ENCODE measurements at regions not wholly inside any gene's neighbourhood (a gene's known extent, or its start where the extent isn't known, plus 50 kb on each side); places are given as distances from the start of the nearest gene placed in this dataset.

DNA sequence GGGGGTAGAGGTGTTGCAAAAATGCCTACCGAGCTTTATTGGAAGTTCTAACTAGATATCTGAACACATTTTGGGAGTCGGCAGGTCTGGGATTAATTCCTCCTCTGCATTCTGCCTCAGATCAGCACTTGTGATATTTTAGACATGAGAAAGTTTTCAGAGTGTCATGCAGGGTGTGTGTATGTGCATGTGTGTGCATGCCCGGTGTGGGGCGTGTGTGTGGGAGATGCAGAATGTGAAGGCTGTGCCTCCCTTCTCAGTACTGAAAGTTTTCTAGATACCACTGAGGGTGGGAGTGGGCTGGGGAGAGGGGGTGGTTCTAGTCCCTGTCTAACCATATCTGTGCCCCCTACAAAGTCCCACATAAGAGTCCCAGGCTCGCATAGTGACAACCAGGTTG lies 180.0 kb upstream of the NTM start:
- intact Hi-C loops (cut with DNase I): no loop called here
- Histone ChIP-seq H3K27ac (no peak overlapping the region), H3K9me3 (no peaks in the 10 kb centered on the region), H3K4me3 (no peak overlapping the region), H3K36me3 (no peaks in the 10 kb centered on the region), H3K4me1 (peaks cover 0 to 21% (median 1%) of the 10 kb centered on the region in 3 donors), H3K27me3 (peaks cover 0 to 56% (median 0%) of the 10 kb centered on the region in 4 donors)
- no peak for TF ChIP-seq POLR2A (IDR thresholded peaks at IDR 0.05)
- TF ChIP-seq, protein P1, sequence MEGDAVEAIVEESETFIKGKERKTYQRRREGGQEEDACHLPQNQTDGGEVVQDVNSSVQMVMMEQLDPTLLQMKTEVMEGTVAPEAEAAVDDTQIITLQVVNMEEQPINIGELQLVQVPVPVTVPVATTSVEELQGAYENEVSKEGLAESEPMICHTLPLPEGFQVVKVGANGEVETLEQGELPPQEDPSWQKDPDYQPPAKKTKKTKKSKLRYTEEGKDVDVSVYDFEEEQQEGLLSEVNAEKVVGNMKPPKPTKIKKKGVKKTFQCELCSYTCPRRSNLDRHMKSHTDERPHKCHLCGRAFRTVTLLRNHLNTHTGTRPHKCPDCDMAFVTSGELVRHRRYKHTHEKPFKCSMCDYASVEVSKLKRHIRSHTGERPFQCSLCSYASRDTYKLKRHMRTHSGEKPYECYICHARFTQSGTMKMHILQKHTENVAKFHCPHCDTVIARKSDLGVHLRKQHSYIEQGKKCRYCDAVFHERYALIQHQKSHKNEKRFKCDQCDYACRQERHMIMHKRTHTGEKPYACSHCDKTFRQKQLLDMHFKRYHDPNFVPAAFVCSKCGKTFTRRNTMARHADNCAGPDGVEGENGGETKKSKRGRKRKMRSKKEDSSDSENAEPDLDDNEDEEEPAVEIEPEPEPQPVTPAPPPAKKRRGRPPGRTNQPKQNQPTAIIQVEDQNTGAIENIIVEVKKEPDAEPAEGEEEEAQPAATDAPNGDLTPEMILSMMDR (IDR thresholded peaks at IDR 0.05): no peak
- WGBS, 2 donors: 29 to 42% methylated on average over 5 of the region's 5 CpGs
- DNase-seq: no peak

DNA sequence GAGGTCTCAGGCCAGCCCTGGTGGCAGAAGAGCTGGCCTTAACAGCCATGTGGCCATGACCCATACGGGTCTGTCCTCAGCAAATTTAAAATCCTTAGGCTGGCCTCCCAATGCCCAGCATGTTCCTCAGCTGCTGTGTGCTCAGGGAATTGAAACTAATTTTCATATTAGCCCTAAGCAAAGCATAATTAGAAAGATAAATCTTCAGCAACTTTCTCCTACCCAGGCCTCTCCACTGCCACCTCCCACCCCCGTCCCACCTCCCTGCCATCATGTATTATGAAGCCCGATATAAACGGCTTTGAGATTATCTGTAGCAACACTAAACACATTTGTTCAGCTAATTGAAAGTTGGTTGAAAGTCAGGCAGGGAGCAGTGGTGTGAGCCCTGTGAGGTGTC lies 178.8 kb upstream of the NTM start:
- 61 to 72% methylated on average over 4 of the region's 4 CpGs for WGBS, 2 donors
- intact Hi-C loops (cut with DNase I): no loop called here
- no peak for DNase-seq
- no peaks in the 10 kb centered on the region for H3K9me3 ChIP-seq
- peaks cover 0 to 57% (median 0%) of the 10 kb centered on the region in 4 donors for H3K27me3 ChIP-seq
- peaks cover 0 to 31% (median 13%) of the 10 kb centered on the region in 3 donors for H3K4me1 ChIP-seq
- H3K36me3 ChIP-seq: no peaks in the 10 kb centered on the region
- no peak overlapping the region for H3K27ac ChIP-seq
- TF ChIP-seq, protein P1 (IDR thresholded peaks at IDR 0.05): no peak
- no peak for TF ChIP-seq POLR2A (IDR thresholded peaks at IDR 0.05)
- no peak overlapping the region for H3K4me3 ChIP-seq

DNA sequence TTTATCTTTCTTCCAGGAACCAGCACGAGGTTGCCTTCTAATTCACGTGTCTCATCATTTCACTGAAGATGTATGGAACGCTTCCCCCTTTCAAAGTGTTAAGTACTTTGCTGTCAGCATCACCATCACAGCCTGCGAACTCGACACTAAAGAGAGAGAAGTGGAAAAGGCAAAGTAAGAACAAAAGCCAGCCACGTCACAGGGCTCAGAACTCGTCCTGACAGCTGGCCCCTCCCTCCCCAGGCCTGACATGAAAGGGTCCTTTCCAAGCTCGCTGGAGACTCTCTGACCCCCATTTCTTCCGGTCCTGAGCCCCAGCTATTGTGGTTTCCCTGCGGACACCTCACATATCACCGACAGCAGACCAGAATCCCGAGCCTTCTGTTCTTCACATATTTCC lies 177.8 kb upstream of the NTM start:
- intact Hi-C loops (cut with DNase I): no loop called here
- H3K27ac ChIP-seq: no peak overlapping the region
- H3K4me3 ChIP-seq: no peak overlapping the region
- peaks cover 0 to 32% (median 14%) of the 10 kb centered on the region in 3 donors for H3K4me1 ChIP-seq
- TF ChIP-seq, protein P1 (IDR thresholded peaks at IDR 0.05): no peak
- no peak for TF ChIP-seq POLR2A (IDR thresholded peaks at IDR 0.05)
- H3K27me3 ChIP-seq: peaks cover 0 to 57% (median 0%) of the 10 kb centered on the region in 4 donors
- no peak for DNase-seq
- H3K36me3 ChIP-seq: no peaks in the 10 kb centered on the region
- WGBS, 2 donors: 76 to 80% methylated on average over 10 to 12 of the region's 12 CpGs
- H3K9me3 ChIP-seq: no peaks in the 10 kb centered on the region

DNA sequence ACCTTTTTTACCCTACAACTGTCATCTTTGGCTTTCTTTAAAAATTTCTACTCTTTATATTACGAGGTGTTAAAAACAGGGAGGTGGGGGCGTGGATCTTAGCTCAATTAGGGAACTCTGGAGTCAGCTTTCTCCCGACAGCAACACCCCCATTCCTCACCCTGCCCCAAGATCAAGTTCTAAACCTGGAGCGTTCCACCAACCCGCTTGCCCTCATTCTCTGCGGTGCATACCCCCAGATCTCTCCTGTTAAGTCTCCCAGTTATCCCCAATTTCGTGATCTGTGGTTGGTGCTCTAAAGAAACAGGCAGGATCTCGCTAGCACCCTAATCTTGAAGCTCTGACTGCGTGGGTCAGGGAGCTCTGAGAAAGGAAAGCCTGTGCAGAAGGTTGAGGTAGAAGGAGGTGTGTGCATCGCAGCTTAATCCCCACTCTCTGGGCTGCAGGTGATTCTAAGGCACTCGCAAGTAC lies 177.3 kb upstream of the NTM start:
- peaks cover 0 to 32% (median 14%) of the 10 kb centered on the region in 3 donors for H3K4me1 ChIP-seq
- H3K36me3 ChIP-seq: no peaks in the 10 kb centered on the region
- no peak overlapping the region for H3K4me3 ChIP-seq
- no peak overlapping the region for H3K27ac ChIP-seq
- intact Hi-C loops (cut with DNase I): no loop called here
- WGBS, 2 donors: 89% methylated on average over 10 to 11 of the region's 11 CpGs
- TF ChIP-seq, protein P1 (IDR thresholded peaks at IDR 0.05): no peak
- no peak for TF ChIP-seq POLR2A (IDR thresholded peaks at IDR 0.05)
- no peak for DNase-seq
- H3K9me3 ChIP-seq: no peaks in the 10 kb centered on the region
- peaks cover 0 to 61% (median 0%) of the 10 kb centered on the region in 4 donors for H3K27me3 ChIP-seq

DNA sequence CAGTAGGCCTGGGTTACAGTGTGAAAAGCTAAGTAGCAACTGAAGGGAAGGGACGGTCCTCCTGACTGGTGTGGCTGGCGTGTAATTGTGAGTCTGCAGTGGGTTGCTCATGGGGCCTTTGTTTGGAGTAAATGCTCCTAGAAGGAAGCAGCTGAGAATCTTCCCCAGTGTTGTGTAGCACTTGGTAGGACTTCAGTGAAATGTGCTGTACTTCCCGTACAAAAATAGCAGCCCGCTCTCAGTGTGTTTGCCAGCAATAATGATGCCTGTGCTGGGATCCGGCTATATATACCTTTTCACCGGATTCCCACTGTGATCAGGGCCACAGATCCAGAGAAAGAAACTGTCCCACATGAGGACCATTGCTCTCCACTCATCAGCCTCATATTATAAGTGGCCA lies 175.7 kb upstream of the NTM start:
- Histone ChIP-seq H3K27me3 (peaks cover 0 to 78% (median 0%) of the 10 kb centered on the region in 4 donors), H3K36me3 (no peaks in the 10 kb centered on the region), H3K9me3 (no peaks in the 10 kb centered on the region), H3K4me3 (no peak overlapping the region), H3K27ac (no peak overlapping the region), H3K4me1 (peaks cover 0 to 32% (median 14%) of the 10 kb centered on the region in 3 donors)
- no peak for DNase-seq
- 72 to 84% methylated on average over 6 of the region's 6 CpGs for WGBS, 2 donors
- intact Hi-C loops (cut with DNase I): no loop called here
- TF ChIP-seq, protein P1 (IDR thresholded peaks at IDR 0.05): no peak
- TF ChIP-seq POLR2A (IDR thresholded peaks at IDR 0.05): no peak
